ENCODE measurements at regions not wholly inside any gene's neighbourhood (a gene's known extent, or its start where the extent isn't known, plus 50 kb on each side); places are given as distances from the start of the nearest gene placed in this dataset.
"Not testable (repeated sequence)": the region's sequence is repeated elsewhere in the genome, so short reads cannot be mapped to it uniquely, and the experiment has no call there.

GRCh38 chr5:174644923-174645322 lies 79.5 kb upstream of the MSX2 start:
- DNase-seq: no peak
- Histone ChIP-seq H3K4me3 (ENCODE audit: low read length) (no peak overlapping the region), H3K9me3 (ENCODE audit: control insufficient read depth, low read length) (peaks cover 11% of the 10 kb centered on the region), H3K27ac (ENCODE audit: low read depth, low read length) (no peak overlapping the region), H3K27me3 (ENCODE audit: control insufficient read depth, insufficient read depth, low read length, poor library complexity, severe bottlenecking) (no peaks in the 10 kb centered on the region), H3K9ac (ENCODE audit: extremely low read depth, low read length, poor library complexity, severe bottlenecking) (no peak overlapping the region), H3K36me3 (ENCODE audit: control insufficient read depth, insufficient read depth, low read length) (no peaks in the 10 kb centered on the region), H3K4me1 (ENCODE audit: control insufficient read depth, insufficient read depth, low read length) (no peaks in the 10 kb centered on the region)
- Mint-ChIP-seq H3K4me1 (peaks cover 3% of the 10 kb centered on the region), H3K36me3 (ENCODE audit: low read depth) (no peaks in the 10 kb centered on the region), H3K4me3 (no peak overlapping the region), H3K27ac (no peak overlapping the region), H3K27me3 (ENCODE audit: insufficient read depth) (peaks cover 8% of the 10 kb centered on the region), H3K9me3 (peaks cover 16% of the 10 kb centered on the region)
- TF ChIP-seq CTCF (conservative IDR thresholded peaks at IDR 0.05): no peak

- H3K27ac Mint-ChIP-seq: no peak overlapping the region
- no peaks in the 10 kb centered on the region for H3K36me3 Mint-ChIP-seq (ENCODE audit: low read depth)
- H3K9ac ChIP-seq (ENCODE audit: extremely low read depth, low read length, poor library complexity, severe bottlenecking): no peak overlapping the region
- peaks cover 11% of the 10 kb centered on the region for H3K9me3 ChIP-seq (ENCODE audit: control insufficient read depth, low read length)
- H3K4me1 Mint-ChIP-seq: peaks cover 3% of the 10 kb centered on the region
- H3K27me3 Mint-ChIP-seq (ENCODE audit: insufficient read depth): peaks cover 8% of the 10 kb centered on the region
- H3K4me1 ChIP-seq (ENCODE audit: control insufficient read depth, insufficient read depth, low read length): no peaks in the 10 kb centered on the region
- peaks cover 16% of the 10 kb centered on the region for H3K9me3 Mint-ChIP-seq
- no peaks in the 10 kb centered on the region for H3K27me3 ChIP-seq (ENCODE audit: control insufficient read depth, insufficient read depth, low read length, poor library complexity, severe bottlenecking)
- no peak for DNase-seq
- WGBS, 2 experiments (ENCODE audit: insufficient coverage in 1 of 2, insufficient read length in 1 of 2): 93 to 96% methylated on average over 4 of the region's 4 CpGs
- H3K4me3 ChIP-seq (ENCODE audit: low read length): no peak overlapping the region
- no peak overlapping the region for H3K27ac ChIP-seq (ENCODE audit: low read depth, low read length)
- H3K36me3 ChIP-seq (ENCODE audit: control insufficient read depth, insufficient read depth, low read length): no peaks in the 10 kb centered on the region
- TF ChIP-seq CTCF (conservative IDR thresholded peaks at IDR 0.05): no peak
- no peak overlapping the region for H3K4me3 Mint-ChIP-seq
Observed at GRCh38 chr5:174645677-174646076, 78.7 kb upstream of the MSX2 start.

- not testable (repeated sequence) for H3K4me1 ChIP-seq (ENCODE audit: control insufficient read depth, insufficient read depth, low read length); H3K27me3 ChIP-seq (ENCODE audit: control insufficient read depth, insufficient read depth, low read length, poor library complexity, severe bottlenecking); H3K36me3 Mint-ChIP-seq (ENCODE audit: low read depth); H3K27ac Mint-ChIP-seq; H3K36me3 ChIP-seq (ENCODE audit: control insufficient read depth, insufficient read depth, low read length); H3K27ac ChIP-seq (ENCODE audit: low read depth, low read length); H3K9ac ChIP-seq (ENCODE audit: extremely low read depth, low read length, poor library complexity, severe bottlenecking); H3K4me1 Mint-ChIP-seq; H3K4me3 Mint-ChIP-seq; DNase-seq; H3K4me3 ChIP-seq (ENCODE audit: low read length)
- WGBS, 2 experiments (ENCODE audit: insufficient coverage in 1 of 2, insufficient read length in 1 of 2): 83 to 95% methylated on average over 4 of the region's 4 CpGs
- H3K9me3 Mint-ChIP-seq: peaks cover 16% of the 10 kb centered on the region
- H3K9me3 ChIP-seq (ENCODE audit: control insufficient read depth, low read length): peaks cover 11% of the 10 kb centered on the region
- peaks cover 11% of the 10 kb centered on the region for H3K27me3 Mint-ChIP-seq (ENCODE audit: insufficient read depth)
Observed at GRCh38 chr5:174648618-174649017, 75.8 kb upstream of the MSX2 start.

DNA sequence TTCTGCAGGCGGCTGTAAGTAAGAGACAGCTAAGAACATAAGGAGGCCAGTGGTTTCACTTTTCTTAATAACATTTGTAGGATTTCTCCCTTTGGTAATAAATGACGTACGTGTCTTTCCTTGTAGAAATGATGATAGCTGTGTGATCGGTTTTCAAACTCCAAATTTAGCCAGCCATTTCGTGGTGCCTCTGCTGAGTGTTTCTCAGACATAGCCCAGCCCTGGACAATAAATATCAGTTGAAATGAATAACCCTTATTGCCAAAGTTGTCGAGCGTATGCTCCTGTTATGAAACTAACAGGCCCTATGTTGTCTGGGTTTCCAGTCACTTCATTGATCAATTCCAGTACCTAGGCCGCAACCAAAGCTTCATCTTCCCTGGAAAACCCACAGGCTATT lies 75.0 kb upstream of the MSX2 start:
- no peak for TF ChIP-seq CTCF (conservative IDR thresholded peaks at IDR 0.05)
- Histone ChIP-seq H3K9ac (ENCODE audit: extremely low read depth, low read length, poor library complexity, severe bottlenecking) (no peak overlapping the region), H3K4me3 (ENCODE audit: low read length) (no peak overlapping the region), H3K9me3 (ENCODE audit: control insufficient read depth, low read length) (peaks cover 11% of the 10 kb centered on the region), H3K27me3 (ENCODE audit: control insufficient read depth, insufficient read depth, low read length, poor library complexity, severe bottlenecking) (no peaks in the 10 kb centered on the region), H3K4me1 (ENCODE audit: control insufficient read depth, insufficient read depth, low read length) (no peaks in the 10 kb centered on the region), H3K36me3 (ENCODE audit: control insufficient read depth, insufficient read depth, low read length) (no peaks in the 10 kb centered on the region), H3K27ac (ENCODE audit: low read depth, low read length) (no peak overlapping the region)
- Mint-ChIP-seq H3K4me3 (no peak overlapping the region), H3K27me3 (ENCODE audit: insufficient read depth) (peaks cover 12% of the 10 kb centered on the region), H3K9me3 (peaks cover 16% of the 10 kb centered on the region), H3K27ac (no peak overlapping the region), H3K36me3 (ENCODE audit: low read depth) (no peaks in the 10 kb centered on the region), H3K4me1 (no peaks in the 10 kb centered on the region)
- 93 to 96% methylated on average over 8 of the region's 8 CpGs for WGBS, 2 experiments (ENCODE audit: insufficient coverage in 1 of 2, insufficient read length in 1 of 2)
- DNase-seq: no peak

Measured in endodermal cell (in vitro differentiated cells).